Kidney tubule cell (primary cell): ENCODE measurements at regions not wholly inside any gene's neighbourhood (a gene's known extent, or its start where the extent isn't known, plus 50 kb on each side); places are given as distances from the start of the nearest gene placed in this dataset.
A peak's percentile ranks its signal among the peaks of the same experiment; 100 is the strongest.
"Not testable (repeated sequence)": the region's sequence is repeated elsewhere in the genome, so short reads cannot be mapped to it uniquely, and the experiment has no call there.

ENCODE experiments used
- DNase-seq: peaks from one replicate; pipeline ENCODE4 v3.0.0-alpha.2; 2018; ENCODE audit warnings: low spot score

DNA sequence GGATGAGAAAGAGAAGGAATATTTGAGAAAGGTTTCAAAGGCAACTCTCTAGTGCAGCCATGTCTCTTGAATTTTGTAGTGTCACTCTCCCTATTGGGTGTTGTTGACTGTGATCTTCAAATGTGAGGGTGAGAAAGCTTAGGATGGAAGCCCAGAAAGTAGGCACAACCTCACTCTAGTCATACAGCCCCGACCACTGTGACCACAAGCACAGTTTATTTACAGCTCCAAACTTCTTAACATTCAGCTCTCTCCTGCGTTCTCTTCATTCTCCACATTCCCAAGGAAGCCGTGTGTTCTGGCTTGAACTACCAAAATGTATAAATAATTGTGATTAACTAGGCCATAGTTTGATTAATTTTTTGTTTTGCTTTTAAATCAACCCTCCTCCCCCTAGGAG is 542.9 kb downstream of the LRRC70 start:
- DNase-seq = no peak

GRCh38 chr5:63118221-63118620 is 539.6 kb downstream of the LRRC70 start:
- no peak for DNase-seq

GRCh38 chr5:63111891-63112290 is 533.3 kb downstream of the LRRC70 start:
- peak; percentile 25 for DNase-seq

DNA sequence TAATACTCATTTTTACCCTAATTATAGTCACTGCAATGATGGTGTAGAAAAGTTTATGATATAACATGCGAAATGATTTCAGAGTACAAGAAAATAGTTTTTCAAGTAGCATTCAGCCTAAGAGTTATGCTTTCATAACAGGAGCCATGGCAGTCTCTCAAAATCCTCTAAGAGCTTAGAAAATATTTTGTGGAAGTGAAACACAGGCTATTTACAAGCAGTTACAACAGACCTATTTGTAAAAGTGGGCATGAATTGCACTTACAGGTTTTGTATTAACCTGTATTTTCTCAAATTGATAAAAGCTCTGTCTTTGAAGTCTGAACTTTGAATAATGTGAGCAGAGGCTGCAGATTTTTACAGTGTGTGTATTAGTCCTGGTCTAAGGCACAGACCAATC is 523.3 kb downstream of the LRRC70 start:
- no peak for DNase-seq

DNA sequence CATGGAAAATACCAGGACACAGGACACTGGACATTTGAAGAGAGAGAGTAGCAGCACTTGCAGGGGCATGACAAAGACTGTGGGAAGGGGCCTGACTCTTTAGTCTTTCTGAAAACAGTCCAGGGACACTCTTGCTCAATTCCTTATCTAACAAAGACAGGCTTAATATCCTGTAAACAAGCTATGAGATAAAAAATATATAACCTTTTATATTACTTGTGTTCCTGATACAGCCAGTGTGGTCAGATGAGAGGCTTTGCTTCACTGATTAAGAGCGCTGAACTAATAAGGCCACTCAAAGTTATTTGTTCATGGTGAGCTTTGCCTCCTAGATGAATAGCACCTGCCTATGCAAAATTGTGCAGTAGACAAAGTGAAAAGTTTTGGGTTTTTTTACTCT is 518.7 kb downstream of the LRRC70 start:
- DNase-seq = no peak

DNA sequence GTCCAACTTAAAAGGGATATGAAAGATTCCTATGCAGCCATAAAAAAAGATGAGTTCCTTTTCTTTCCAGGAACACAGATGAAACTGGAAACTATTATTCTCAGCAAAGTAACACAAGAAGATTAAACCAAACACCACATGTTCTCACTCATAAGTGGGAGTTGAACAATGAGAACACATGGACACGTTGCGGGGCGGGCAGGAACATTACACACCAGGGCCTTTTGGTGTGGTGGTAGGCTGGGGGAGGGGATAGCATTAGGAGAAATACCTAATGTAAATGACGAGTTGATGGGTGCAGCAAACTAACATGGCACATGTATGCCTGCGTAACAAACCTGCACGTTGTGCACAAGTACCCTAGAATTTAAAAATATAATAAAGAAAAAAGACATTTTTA is 516.1 kb downstream of the LRRC70 start:
- DNase-seq = no peak

- no peak for DNase-seq
Observed at GRCh38 chr5:63089147-63089546, 510.5 kb downstream of the LRRC70 start.

DNA sequence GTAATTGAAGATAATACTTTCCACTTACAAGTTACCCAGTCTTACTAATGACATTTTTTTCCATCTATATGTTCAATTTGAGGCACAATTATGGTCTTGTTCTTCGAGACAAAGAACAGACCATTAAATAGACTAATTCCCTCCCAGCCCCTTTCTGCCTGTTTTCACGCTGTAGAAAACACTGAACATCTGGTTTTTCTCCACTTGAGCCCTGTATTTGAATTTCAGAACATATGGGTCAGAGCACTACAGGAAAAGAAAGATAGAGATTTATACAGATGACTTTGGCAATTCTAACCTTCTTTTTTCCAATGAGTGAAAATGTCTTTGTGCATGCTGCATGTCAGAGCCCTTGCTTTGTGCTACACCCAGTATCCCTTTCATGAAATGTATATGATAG is 506.9 kb downstream of the LRRC70 start:
- no peak for DNase-seq

DNA sequence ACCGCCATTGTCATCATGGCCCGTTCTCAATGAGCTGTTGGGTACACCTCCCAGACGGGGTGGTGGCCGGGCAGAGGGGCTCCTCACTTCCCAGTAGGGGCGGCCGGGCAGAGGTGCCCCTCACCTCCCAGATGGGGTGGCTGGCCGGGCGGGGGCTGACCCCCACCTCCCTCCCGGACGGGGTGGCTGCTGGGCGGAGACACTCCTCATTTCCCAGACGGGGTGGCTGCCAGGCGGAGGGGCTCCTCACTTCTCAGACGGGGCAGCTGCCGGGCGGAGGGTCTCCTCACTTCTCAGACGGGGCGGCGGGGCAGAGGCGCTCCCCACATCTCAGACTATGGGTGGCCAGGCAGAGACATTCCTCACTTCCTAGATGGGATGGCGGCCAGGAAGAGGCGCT is 505.1 kb downstream of the LRRC70 start:
- not testable (repeated sequence) for DNase-seq

- DNase-seq = peak; percentile 41
Observed at GRCh38 chr5:63081402-63081801, 502.8 kb downstream of the LRRC70 start.

DNA sequence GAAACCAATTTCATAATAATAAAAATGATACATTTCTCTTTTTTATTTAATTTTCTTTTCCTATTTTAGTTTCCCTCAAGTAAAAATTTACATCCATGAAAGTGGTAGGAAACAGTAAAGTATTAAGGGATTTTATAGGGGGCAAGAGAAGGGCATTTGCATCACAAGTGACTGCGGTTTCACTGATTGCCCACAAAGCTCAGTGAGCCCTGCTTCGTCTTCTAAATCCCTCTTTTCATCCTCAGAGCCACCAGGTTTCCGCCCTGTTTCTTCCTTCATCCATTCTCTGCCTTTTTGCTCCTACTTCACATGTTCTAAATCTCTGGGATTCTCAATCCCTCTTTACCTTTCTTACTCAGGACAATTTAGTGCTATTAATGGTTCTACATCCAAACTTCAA is 491.4 kb downstream of the LRRC70 start:
- no peak for DNase-seq

- DNase-seq = peak; percentile 28
Observed at GRCh38 chr5:63055421-63055820, 476.8 kb downstream of the LRRC70 start.

- peak; percentile 13 for DNase-seq
Observed at GRCh38 chr5:63053019-63053638, 474.5 kb downstream of the LRRC70 start.

DNA sequence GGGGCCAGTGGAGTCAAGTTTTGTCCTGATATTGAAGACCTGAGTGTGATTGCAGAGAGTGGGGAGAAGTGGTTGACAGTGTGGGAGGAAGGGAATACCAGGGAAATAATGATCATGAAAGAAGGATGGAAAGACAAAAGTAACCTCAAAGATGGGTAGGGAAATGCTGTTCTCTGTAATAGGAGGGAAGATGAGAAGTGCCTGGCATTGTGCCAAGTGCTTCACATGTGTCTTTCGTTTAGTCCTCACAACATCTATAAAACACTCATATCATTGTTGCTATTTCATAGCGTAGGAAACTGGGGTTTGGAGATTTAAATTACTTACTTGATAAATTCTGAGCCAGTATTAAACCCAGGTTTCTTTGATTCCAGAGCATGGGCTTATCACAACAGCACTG is 472.3 kb downstream of the LRRC70 start:
- DNase-seq = no peak

DNA sequence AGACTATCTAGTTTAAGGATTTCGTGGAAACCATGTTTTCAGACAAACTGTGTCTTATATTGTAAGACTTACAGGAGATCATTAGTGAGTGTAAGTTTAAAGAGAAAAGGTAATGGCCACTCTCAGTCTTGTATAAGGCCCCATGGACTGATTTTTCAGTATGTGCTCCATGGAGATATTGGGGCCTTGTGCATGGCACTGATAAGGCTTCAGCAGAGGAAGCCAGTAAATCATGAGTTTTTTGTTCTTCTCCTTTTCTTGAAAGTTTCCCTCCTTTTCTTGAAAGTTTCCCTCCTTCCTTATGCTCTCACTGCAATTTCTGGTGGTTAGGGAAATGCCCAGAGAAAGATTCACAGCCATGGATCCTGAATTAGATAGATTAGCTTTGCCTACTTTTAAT is 471.3 kb downstream of the LRRC70 start:
- no peak for DNase-seq

- DNase-seq = no peak
Observed at GRCh38 chr5:63043792-63044191, 465.2 kb downstream of the LRRC70 start.

DNA sequence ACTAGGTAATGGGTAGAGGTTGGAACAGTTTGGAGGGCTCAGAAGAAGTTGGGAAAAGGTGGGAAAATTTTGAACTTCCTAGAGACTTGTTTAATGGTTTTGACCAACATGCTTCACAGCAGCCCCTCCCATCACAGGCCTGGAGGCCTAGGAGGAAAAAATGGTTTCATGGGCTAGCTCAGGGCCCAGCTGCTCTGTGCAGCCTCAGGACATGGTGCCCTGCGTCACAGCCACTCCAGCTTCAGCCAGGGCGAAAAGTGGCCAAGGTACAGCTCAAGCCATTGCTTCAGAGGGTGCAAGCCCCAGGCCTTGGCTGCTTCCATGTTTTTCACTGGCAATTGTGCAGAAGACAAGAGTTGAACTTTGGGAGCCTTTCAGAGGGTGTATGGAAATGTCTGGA is 453.7 kb downstream of the LRRC70 start:
- DNase-seq = no peak

GRCh38 chr5:63029891-63030290 is 451.3 kb downstream of the LRRC70 start:
- no peak for DNase-seq

DNA sequence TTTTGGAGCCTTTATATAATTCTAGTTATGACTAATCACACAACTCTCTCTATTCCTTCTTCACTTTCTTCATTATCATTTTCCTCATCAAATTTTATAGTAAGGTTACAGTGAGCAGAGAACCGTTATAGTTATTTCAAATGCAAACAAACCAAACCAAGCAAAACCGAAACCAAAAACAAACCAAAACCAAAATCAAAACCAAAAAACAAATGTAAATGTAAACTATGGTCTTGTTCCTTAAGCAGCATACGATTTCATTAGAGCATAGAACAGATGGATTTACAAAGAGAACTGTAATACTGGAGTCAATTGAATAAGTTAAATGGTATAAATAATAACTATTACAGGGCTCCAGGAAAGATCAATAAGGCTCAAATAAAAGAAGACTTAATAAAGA is 447.1 kb downstream of the LRRC70 start:
- DNase-seq = no peak

- DNase-seq = no peak
Observed at GRCh38 chr5:63022403-63022802, 443.8 kb downstream of the LRRC70 start.

GRCh38 chr5:63011158-63011557 is 432.5 kb downstream of the LRRC70 start:
- peak; percentile 1 for DNase-seq

DNA sequence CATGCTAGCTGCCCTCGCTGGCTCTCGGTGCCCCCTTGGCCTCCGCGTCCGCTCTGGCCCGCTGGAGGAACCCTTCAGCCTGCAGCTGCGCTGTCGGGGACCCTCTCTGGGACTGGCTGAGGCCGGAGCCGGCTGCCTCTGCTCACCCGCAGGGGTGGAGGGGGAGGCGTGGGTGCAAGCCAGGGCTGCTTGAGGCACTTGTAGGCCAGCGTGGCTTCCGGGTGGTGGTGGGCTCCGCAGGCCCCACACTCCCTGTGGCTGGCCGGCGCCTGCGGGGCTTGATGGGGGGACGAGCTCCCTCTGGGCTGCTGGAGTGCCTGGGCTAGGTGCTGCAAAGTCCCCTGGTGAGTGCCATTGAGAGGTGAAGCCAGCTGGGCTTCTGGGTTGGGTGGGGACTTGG is 429.6 kb downstream of the LRRC70 start:
- DNase-seq = no peak

GRCh38 chr5:62994842-62995241 is 416.2 kb downstream of the LRRC70 start:
- not testable (repeated sequence) for DNase-seq

DNA sequence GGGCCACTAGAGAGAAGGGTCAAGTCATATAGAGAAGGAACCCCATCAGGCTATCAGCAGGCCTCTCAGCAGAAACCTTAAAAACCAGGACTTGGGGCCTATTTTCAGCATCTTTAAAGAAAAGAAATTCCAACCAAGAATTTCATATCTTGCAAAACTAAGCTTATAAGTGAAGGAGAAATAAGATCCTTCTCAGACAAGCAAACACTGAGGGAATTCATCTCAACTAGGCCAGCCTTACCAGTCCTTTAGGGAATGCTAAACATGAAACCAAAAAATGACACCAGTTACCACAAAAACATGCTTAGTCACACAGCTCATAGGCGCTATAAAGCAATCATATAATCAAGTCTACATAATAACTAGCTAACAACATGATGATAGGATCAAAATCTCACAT is 407.1 kb downstream of the LRRC70 start:
- no peak for DNase-seq

DNA sequence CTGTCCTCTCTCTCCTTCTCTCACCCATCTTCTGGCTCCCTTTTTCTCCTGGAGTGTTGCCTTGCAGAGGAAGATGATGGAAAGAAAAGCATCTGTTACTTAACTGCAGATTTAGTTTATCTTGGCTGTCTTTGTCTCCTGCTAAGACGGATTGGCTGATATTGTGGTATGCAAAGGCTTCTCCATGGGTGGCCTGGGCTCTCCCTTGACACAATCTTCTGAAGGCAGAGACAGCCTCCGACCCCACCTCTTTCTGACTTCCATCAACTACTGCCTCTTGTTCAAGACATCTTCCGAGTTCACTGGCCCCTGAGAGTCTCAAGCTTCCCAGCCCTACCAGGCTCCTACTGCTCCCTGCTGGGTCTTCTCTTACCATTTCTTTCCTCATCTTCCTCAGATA is 403.7 kb downstream of the LRRC70 start:
- no peak for DNase-seq
